Erythroblast (primary cell): ENCODE measurements at regions not wholly inside any gene's neighbourhood (a gene's known extent, or its start where the extent isn't known, plus 50 kb on each side); places are given as distances from the start of the nearest gene placed in this dataset.

Source experiments
- GATA1 ChIP-seq: IDR thresholded peaks from 2 replicates; pipeline ENCODE4 v1.6.1; 2011; ENCODE audit warnings: low read depth, mild to moderate bottlenecking, control low read depth, low read length, moderate library complexity
- POLR2A ChIP-seq: IDR thresholded peaks from 2 replicates; pipeline ENCODE4 v1.6.1; 2011; ENCODE audit warnings: mild to moderate bottlenecking, low read length

DNA sequence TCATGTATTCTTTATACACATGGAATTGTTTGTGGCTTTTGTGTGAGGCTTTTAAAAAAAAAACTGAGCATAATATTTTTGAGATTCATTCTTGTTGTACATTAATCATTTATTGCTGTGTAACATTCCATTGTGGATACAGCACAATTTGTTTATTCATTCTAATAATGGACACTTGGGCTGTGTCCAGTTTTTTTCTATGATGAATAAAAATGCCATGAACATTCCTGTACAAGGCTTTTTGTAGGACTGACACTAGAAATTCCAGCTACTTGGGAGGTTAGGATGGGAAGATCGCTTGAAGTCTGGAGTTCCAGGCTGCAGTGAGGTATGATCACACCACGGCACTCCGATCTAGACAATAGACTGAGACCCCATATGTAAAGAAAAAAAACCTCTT is 254.3 kb upstream of the CACNA2D1 start:
- no peak for TF ChIP-seq POLR2A
- TF ChIP-seq GATA1 = no peak
